GM21786 (cell line): ENCODE measurements at regions not wholly inside any gene's neighbourhood (a gene's known extent, or its start where the extent isn't known, plus 50 kb on each side); places are given as distances from the start of the nearest gene placed in this dataset.
"Not testable (repeated sequence)": the region's sequence is repeated elsewhere in the genome, so short reads cannot be mapped to it uniquely, and the experiment has no call there.

Experiments used
- ATAC-seq: cut with Tn5 transposase; IDR thresholded peaks from one replicate; pipeline ENCODE4 v1.9.1; 2021; ENCODE audit not compliant: unreplicated experiment

DNA sequence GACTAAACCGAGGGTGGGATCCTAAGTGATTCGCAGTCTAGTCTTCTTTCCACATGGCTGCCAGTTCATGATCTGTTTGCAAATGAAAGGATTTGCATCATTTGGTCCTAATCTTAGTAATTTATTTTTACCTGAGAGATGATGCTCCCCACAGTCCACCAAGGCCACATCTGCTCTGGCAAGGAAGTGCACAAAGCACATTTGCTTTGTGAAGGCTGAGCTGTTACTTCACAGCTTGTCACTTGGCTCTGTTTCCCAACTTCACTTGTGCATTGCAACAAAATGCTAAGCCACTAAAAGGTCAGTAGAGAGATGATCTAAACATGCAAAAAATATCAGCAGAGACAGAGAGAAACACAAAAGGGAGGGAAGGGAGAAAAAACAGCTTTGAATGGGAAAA lies 128.5 kb upstream of the VLDLR start:
- no peak for ATAC-seq

DNA sequence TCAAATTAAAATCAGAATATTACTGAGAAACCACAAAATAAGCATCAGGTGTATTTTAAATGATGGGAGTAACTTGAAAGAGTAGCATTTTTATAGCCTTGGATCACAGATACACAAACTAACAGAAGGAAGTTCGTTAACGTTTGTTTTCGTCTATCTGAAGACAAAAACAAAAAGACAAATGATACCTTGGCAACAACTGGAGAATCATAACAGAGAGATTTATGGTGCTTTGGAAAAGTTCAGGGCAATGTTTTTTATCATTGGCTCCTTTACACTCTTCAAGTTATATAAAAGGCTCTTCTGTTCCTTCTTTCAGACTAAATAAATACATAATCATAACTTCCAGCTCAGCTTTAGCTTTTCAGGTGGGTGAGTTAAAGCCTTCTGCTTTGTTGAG lies 128.1 kb upstream of the VLDLR start:
- ATAC-seq = no peak

DNA sequence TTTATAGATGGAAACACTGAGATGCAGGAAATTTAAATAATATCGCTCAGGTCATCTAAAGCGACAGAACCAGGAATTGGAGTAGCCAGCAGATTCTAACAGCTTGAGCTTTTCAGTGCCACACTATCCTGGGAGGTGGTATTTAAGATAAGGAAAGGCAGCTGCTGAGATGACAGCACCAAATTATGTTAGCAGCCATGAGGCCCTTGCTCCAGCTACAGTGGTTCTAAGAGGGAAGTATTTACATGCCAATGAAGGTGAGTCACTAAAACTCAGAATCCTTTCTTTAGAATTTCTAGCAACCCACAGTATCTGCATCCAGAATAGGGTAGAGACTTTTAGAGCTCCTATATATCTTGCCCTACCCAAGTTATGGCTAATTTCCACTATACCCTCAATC lies 127.0 kb upstream of the VLDLR start:
- ATAC-seq = no peak

DNA sequence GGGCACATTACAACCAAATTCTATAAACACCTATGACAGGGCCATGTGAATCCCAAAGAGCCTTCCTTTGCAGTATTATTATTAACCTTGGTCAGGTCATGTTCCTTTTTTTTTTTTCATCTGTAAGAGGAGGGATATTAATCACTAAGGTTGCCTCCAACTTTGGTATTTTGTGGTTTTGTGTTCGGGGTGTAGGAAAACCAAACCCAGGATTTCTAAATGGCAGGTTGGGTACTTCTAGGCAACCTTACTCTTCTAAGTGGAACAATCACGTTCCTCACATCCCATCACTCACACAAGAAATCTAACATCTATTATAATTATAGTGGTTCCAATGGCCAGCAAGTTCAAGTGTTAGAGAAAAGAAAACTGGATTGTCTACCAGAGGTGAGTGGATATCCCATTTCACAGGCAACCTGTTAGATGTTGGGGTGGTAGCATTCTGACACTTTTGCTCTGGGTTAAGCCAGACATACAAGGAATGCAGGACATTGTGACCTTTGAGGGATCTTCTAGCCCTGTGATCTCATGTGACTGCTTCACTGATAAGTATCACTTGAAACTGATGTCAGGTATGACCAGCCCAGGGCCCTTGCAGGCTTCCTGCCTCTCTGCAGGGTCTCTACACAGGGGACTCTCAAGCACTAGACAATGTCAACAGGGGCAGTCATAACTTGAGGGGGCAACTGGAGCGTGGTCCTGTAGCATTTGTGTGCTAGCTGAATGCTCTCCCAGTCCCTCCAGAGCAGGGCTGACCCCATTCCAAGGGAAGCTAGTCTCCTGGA lies 126.2 kb upstream of the VLDLR start:
- no peak for ATAC-seq

DNA sequence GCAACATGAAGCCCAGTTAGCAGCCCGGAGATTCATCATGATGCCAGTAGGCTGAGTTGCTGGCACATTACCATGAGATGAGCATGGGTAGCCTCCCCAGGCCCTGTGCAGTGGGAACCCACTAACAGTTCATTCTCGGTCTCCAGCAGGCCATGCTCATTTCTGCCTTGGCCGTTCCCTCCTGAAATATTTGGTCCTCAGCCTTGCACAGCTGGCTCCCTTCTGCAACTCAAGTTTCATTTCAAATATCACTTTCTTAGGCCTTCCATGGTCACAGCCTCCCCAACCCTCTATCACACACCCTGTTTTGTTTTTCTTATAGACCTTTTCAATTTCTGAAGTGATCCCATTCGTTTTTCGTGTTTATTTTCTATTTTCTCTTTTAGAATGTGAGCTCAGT lies 125.4 kb upstream of the VLDLR start:
- ATAC-seq = no peak

DNA sequence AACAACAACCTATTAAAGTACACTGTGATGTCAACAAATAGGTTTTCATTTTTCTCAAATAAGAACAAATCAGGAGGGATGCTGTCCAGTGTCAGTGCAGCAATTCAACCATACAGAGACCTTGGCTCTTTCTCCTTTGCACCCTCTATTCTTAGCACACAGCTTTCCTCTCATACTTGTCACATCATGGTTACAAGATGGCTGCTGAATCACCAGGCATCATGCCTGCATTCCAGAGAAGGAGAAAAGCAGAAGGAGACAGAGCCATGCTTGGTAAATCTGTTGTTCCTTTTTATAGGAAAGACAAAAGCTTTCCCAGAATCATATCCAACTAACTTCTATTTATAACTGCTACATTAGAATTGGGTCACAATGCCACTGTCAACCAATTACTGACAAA lies 124.7 kb upstream of the VLDLR start:
- ATAC-seq = no peak

DNA sequence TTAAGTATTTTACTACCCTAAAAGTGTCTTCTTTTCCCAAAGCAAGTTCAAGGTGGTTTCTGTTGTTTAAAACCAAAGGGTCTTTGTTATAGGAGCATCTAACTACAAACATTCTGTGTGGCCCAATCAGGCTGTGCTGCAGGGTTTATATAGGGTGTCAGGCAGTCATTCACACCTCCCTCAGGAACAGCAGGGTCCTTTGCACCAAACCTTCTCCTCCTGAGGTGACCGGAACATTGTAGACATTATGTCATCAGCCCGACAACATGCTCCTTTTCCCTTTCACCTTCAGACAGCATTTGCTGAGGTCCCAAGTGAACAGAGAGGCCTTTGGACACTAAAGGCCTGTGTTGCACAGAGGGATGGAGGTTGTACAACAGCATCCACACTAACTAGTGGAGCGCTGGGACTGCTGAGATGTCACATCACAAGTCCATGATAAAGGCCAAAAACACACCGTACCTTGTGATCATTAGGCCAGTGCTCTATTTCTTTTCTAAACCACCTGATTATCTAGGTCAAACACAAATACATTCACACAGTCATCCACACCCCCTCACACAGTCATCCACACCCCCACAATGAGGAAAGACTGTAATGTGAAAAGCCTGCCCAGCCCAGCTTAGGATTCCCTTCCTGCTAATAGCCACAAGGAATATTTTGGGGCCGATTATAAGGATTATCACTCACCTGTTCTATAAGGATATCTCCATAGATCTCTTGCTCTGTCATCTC lies 123.8 kb upstream of the VLDLR start:
- ATAC-seq = no peak

DNA sequence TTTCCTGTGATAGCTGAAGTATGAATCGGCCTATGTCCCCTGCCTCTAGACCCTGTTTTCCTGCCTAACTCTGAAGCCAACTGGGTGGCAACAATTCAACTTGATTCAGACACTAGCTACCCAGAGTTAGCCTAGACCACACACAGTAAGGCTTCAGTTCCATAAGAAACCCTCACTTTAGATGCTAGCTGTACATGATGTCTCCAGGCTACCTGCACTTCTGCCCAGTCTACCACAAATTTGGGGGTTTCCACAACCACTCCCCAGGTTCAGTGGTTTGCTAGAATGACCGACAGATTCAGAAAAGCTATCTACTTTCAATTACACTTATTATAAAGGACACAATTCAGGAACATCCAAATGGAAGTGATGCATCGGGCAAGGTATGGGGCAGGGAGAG lies 119.4 kb upstream of the VLDLR start:
- ATAC-seq = no peak

DNA sequence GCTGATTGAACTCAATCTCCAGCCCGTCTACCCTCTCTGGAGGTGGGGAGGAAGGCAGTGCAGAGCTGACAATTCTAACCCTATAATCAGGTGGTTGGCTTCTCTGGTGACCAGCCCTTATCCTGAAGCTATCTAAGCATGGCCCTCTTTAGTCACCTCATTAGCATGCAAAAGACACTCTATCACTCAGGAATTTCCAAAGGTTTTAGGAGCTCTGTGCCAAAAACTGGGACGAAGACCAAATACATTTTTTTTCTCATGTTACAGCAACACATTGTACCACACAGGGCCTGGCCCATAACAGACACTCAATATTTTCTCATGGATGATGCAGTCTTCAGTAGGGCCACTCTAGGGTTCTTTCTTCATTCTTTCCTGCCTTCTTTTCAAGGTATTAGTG lies 118.8 kb upstream of the VLDLR start:
- ATAC-seq = no peak

DNA sequence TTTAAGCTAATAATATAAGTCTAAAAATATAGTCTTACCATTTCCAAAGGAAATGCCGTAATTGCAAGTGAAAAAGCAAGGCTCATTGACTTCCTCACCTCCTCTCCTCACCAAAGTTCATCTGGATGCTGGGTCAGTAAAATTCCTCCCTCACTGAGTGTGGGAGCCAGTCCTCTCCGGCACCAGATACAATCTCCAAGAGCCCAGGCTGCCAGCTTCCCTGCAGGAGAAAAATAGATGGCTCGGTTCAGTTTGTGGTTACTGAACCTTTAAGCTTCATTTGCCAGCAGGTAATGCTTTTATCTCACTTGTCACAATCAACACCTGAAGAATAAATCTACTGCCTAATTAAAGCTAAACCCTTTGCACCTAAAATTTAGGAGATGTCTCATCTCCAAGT lies 115.3 kb upstream of the VLDLR start:
- ATAC-seq = no peak

DNA sequence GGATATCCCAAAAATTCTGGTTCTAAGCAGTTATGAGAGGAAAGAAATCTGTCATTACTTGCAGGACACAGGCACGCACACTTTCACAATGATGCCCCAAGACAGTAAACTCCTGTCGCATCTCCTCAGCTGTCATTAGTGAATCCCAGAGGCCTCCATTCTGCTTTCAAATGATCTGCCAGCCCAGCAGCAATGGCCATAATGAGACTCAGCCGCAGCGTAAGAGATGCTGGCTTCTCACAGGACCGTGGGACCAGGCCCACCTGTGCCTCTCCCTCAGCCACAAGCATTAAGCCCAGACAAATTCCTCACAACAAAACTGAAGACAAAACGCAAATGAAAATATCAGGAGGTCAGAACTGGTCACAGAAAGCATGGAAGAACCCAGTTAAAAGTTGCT lies 98.0 kb upstream of the VLDLR start:
- ATAC-seq = no peak

DNA sequence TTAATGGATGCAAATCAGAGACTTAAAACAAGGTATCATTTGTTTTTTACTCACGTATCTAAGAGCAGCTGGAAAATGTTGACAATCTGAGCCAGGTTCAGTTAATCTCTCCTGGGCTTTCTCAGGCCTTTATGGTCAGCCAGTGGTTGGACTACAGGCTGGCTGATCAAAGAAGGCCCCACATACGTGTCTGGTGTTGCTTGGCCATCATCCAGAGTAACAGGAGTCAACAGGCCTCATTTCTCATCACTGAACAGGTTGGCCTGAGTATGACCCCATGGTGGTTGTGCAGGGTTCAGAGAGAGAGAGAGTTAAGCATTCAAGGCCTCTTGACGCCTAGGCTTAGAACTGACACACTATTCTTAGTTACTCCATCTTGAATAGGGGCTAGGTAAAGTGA lies 97.0 kb upstream of the VLDLR start:
- ATAC-seq = no peak

DNA sequence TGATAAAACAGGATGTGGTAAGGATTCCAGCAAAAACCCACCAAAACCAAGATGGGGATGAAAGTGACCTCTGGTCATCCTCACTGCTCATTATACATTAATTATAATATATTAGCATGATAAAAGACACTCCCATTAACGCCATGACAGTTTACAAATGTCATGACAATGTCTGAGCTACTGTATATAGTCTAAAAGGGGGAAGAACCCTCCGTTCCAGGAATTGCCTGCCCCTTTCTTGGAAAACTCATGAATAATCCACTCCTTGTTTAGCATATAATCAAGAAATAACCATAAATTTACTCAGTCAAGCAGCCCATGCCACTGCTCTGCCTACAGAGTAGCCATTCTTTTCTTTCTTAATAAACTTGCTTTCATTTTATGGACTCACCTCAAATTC lies 96.4 kb upstream of the VLDLR start:
- ATAC-seq = no peak

DNA sequence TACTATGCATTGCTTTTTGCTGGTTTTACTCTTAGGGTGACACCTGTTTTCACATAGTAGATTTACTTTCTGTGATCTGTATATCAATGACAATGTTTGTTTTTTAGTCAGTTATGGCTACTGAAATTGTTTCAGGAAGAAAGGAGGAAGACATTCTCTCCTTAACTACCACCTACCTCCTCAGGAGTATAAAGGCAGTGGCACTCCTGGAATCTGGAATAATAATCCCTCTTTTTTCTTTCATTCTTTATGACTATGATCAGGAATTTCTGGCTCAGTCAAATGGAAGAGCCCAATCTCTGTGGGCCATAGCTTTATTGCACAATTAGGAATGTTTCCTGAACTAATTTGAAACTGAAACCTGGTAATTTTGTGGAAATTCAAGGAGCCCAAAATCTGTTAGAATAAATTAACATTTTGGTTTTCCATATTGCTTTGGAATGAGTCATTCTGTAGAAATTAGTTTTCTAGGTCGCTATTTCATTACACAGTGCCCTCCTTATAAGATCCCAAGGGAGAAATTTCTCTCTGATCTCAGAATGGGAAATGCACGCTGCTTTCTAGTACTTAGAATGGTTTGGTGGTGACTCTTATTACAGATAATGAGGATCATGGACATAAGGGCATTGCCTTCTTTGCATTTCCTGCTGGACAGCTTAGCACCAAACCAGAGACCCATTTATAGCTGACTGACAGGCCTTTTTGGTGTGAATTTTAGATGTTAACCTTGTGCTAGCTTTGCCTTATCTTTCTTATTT lies 95.3 kb upstream of the VLDLR start:
- no peak for ATAC-seq

DNA sequence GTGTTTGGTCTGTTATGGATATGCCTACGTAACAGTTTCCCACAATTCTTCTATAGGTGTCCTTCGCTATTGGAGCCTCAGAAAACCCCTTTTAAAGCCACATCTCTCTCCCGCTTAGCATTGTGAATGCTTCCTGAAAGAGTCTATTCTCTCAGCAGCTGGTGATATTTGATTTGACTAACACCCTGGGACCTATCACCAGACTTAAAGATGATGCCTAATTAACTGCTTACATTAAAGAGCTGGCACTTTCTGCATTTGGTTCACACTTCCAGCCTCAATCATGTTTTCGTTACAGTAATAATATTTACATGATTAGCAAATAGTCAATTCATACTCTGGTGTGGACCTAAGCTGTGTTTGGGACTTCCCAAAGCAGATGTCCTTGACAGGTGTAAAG lies 90.1 kb upstream of the VLDLR start:
- no peak for ATAC-seq

DNA sequence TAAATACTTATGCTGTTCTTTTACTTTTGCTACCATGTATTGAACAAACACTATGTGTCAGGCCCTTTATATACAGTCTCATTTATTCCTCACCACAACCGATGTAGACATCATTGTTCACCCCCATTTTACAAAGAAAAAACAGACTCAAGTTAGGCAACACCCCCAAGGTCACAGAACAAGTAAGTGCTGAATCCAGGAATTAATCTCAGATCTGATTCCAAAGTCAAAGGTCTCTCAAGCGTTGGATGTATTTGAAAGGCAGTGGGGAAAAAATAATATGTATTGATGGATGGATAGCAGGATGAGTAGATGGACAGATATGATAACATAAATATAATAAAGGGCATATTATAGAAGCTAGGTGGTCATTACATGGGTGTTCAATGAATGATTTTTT lies 85.1 kb upstream of the VLDLR start:
- ATAC-seq = no peak

DNA sequence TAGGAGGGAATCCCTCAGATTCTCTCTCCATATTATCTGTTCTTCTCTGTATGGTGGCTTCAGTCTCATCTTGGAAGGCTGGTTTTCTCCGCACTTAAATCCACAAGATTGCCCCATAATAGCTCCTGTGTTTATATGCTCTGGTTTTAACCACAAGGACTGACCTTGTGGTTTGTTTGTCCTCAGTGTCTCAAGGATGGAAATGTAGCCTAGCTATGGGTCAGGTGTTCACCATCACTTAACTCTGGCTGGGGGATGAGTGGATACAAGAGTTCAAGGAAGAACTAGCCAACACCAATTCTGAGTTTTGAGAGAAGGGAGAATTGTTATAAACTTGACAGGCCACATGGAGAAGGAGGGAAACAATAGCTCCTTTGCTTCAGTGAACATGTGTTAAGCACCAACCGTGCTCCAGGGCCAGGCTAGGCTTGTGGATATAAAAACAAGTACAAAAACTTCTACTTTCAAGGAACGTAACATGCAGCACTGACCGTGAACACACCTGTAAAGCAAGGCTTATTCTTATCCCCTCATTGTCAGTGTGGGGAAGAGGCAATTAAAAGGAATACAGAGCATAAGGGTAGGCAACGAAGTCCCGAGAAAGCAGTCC lies 75.6 kb upstream of the VLDLR start:
- no peak for ATAC-seq

DNA sequence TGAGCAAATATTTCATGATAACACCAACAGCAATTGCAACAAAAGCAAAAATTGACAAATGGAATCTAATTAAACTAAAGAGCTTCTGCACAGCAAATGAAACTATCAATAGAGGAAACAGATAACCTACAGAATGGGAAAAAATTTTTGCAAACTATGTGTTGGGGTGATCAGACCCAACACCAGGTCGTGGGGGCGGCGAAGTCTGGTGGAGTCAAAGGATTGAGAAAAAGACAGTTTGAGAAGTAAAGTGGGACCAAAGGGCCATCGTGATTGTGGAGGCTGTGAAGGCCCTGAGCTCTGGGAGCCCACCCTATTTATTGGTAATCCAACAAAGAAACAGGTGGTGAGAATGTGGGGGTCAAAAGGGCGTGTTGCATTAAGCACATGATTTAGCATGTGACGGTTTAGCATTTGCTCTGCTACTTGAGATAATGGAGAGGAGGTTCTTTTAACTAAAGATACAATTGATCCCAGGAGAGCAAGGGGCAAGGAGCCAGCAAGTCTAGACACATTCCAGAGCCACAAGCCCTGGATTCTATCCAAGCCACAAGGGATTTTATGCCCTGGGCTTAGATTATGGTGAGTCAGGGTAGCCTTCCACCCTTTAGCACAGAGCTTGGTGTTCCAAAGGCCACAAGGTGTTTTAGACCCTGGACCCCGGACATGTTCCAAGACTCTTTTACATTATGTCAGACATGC lies 65.5 kb upstream of the VLDLR start:
- not testable (repeated sequence) for ATAC-seq

DNA sequence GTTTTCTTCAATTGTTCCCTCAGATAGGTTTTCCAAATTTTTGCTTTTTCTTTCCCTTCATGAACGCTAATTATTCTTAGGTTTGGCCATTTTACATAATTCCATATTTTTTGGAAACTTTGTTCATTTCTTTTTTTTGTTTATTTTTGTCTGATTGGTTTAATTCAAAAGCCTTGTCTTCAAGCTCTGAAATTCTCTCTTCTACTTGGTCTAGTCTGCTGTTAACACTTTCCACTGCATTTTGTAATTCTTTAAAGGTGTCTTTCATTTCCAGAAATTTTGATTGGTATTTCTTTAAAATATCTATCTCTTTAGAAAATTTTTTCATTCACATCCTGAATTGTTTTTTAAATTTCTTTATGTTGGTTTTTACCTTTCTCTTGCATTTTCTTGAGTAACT lies 63.9 kb upstream of the VLDLR start:
- ATAC-seq = no peak

DNA sequence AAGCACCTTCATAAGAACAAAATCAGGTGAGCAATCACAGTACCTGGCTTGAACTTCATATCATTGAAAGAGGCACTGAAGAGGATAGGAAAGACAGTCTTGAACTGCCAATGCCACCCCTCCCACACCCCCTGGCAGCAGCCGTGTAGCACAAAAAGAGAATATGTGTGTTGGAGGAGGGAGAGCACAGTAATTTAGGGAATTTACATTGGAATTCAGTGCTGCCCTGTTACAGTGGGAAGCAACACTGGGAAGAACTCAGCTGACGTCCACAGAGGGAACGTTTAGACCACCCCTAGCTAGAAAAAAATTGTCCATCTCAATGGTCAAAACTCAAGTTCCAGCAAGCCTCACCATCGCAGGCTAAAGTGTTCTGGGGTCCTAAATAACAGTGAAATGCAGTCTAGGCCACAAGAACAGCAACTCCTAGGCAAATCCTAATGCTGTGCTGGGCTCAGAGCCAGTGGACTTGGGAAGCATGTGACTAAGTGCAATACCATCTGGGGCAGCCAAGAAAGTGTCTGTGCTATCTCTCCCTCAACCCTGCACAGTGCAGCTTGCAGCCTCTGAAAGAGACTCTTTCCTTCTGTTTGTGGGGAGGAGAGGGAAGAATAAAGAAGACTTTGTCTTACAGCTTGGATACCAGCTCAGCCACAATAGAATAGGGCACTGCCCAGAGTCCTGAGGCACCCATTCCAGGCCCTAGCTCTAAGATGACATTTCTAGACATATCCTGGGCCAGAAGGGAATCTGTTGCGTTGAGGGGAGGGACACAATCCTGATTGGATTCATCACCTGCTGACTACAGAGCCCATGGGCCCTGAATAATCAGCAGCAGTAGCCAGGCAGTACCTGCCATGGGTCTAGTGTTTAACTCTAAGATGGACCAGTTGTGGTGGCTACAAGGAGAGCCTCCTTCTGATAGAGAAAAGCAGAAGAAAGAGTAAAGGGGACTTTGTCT lies 62.1 kb upstream of the VLDLR start:
- no peak for ATAC-seq
